ENCODE measurements at regions not wholly inside any gene's neighbourhood (a gene's known extent, or its start where the extent isn't known, plus 50 kb on each side); places are given as distances from the start of the nearest gene placed in this dataset.

DNA sequence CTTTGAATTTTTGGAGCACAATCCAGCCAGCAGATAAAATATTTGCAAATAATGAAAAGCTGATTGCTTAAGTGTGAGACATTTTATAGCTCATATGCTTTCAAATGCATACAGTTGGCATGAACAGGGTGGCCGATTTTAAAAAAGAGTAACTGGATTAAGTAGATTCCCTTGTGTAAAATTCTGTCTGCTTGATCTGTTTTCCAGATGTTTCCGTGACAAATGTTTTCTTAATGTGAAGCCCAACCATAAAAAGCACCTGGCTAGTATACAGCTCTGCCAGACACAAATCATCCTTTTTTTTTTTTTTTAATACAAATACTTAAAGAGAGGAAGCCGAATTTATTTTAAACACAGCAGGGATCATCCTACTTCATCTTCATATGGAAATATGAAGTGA is 440.7 kb downstream of the CCER1 start:
- Histone ChIP-seq H3K4me3 (no peak overlapping the region), H3K9me3 (no peaks in the 10 kb centered on the region), H3K27me3 (no peaks in the 10 kb centered on the region), H3K9ac (ENCODE audit: low read depth in 2 of 2, low read length in 2 of 2) (no peak overlapping the region), H3K4me1 (no peaks in the 10 kb centered on the region), H3K27ac (no peak overlapping the region), H3K36me3 (no peaks in the 10 kb centered on the region)
- DNase-seq, result no peak
- TF ChIP-seq, protein P1, sequence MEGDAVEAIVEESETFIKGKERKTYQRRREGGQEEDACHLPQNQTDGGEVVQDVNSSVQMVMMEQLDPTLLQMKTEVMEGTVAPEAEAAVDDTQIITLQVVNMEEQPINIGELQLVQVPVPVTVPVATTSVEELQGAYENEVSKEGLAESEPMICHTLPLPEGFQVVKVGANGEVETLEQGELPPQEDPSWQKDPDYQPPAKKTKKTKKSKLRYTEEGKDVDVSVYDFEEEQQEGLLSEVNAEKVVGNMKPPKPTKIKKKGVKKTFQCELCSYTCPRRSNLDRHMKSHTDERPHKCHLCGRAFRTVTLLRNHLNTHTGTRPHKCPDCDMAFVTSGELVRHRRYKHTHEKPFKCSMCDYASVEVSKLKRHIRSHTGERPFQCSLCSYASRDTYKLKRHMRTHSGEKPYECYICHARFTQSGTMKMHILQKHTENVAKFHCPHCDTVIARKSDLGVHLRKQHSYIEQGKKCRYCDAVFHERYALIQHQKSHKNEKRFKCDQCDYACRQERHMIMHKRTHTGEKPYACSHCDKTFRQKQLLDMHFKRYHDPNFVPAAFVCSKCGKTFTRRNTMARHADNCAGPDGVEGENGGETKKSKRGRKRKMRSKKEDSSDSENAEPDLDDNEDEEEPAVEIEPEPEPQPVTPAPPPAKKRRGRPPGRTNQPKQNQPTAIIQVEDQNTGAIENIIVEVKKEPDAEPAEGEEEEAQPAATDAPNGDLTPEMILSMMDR (IDR thresholded peaks at IDR 0.05), result no peak
- intact Hi-C loops (cut with DNase I), result no loop called here

GRCh38 chr12:90512518-90512917 is 442.5 kb downstream of the CCER1 start:
- no peak overlapping the region for H3K27ac ChIP-seq

DNA sequence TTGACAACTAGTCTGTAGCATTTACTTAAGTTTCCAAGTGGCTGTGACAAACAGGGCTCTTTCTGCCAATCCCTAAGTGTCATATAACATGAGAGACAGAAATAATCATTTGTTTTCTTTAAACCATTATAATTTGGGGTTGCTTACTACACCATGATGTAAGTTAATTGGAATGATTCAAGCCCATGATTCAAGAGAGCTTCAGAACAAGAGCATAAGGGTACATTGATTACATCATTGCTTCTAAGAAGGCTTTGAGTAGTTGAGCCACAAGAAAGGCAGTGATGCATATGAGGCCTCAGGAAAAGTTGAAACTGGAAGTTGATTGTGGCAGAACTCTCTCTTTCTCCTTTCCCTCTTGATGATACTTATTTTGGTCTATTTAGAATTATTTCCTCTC is 444.0 kb downstream of the CCER1 start:
- Histone ChIP-seq H3K27ac (no peak overlapping the region), H3K4me3 (no peak overlapping the region), H3K36me3 (no peaks in the 10 kb centered on the region), H3K9me3 (no peaks in the 10 kb centered on the region), H3K27me3 (no peaks in the 10 kb centered on the region), H3K4me1 (no peaks in the 10 kb centered on the region), H3K9ac (ENCODE audit: low read depth in 2 of 2, low read length in 2 of 2) (no peak overlapping the region)
- DNase-seq, result no peak
- TF ChIP-seq, protein P1 (IDR thresholded peaks at IDR 0.05), result no peak
- intact Hi-C loops (cut with DNase I), result no loop called here

More at GRCh38 chr12:90512518-90512917, 442.5 kb downstream of the CCER1 start:
- intact Hi-C loops (cut with DNase I), result no loop called here
- Histone ChIP-seq H3K9ac (ENCODE audit: low read depth in 2 of 2, low read length in 2 of 2) (no peak overlapping the region), H3K4me3 (no peak overlapping the region), H3K4me1 (no peaks in the 10 kb centered on the region), H3K36me3 (no peaks in the 10 kb centered on the region), H3K27me3 (no peaks in the 10 kb centered on the region), H3K9me3 (no peaks in the 10 kb centered on the region)
- TF ChIP-seq, protein P1 (IDR thresholded peaks at IDR 0.05), result no peak
- no peak for DNase-seq

GRCh38 chr12:90504806-90505205 is 450.2 kb downstream of the CCER1 start:
- H3K27me3 ChIP-seq, result no peaks in the 10 kb centered on the region
- TF ChIP-seq, protein P1 (IDR thresholded peaks at IDR 0.05), result no peak
- H3K4me3 ChIP-seq, result no peak overlapping the region
- H3K9ac ChIP-seq (ENCODE audit: low read depth in 2 of 2, low read length in 2 of 2), result no peak overlapping the region
- intact Hi-C loops (cut with DNase I), result no loop called here
- H3K27ac ChIP-seq, result no peak overlapping the region
- no peaks in the 10 kb centered on the region for H3K4me1 ChIP-seq
- no peak for DNase-seq
- no peaks in the 10 kb centered on the region for H3K36me3 ChIP-seq
- no peaks in the 10 kb centered on the region for H3K9me3 ChIP-seq

DNA sequence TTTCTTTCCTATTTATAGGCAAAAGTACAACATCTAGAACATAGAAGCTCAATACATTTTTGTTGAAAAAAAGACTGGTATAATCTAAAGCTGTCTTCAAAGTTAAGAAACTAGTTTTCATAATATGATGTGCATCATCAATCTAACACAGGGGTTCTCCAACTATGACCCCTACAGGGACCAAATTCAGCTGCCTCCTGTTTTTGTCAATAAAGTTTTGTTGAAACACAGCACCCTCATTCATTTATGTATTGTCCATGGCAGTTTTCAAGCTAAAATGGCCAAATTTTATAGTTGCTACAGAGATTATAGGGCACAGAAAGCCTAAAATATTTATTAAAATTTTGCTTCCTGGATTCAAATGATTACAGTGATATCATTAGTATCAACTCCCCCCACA is 452.9 kb downstream of the CCER1 start:
- no peak for DNase-seq
- Histone ChIP-seq H3K4me1 (no peaks in the 10 kb centered on the region), H3K9ac (ENCODE audit: low read depth in 2 of 2, low read length in 2 of 2) (no peak overlapping the region), H3K27me3 (no peaks in the 10 kb centered on the region), H3K27ac (no peak overlapping the region), H3K36me3 (no peaks in the 10 kb centered on the region), H3K9me3 (no peaks in the 10 kb centered on the region), H3K4me3 (no peak overlapping the region)
- intact Hi-C loops (cut with DNase I), result no loop called here
- TF ChIP-seq, protein P1 (IDR thresholded peaks at IDR 0.05), result no peak

DNA sequence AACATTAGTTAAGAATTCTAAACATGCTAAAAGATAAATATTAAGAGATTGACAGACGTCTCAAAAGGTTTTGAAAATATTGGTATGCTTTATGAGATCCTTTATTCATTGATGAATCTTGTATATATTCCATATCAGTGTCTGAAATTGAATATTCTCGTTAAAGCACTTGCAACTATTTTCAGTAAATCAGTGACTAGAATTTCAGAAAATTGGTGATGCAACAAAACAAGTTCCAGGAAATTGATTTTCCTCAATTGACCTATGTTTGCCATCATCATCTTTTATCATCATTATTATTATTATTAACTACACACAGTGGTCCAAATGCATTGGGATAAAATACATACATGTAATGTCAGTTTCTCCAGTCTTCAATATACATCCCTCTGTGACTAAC is 453.6 kb downstream of the CCER1 start:
- Histone ChIP-seq H3K9me3 (no peaks in the 10 kb centered on the region), H3K4me3 (no peak overlapping the region), H3K9ac (ENCODE audit: low read depth in 2 of 2, low read length in 2 of 2) (no peak overlapping the region), H3K36me3 (no peaks in the 10 kb centered on the region), H3K4me1 (no peaks in the 10 kb centered on the region), H3K27me3 (no peaks in the 10 kb centered on the region), H3K27ac (no peak overlapping the region)
- no peak for DNase-seq
- intact Hi-C loops (cut with DNase I), result no loop called here
- TF ChIP-seq, protein P1 (IDR thresholded peaks at IDR 0.05), result no peak

Data from colonic mucosa (tissue), 4 donors.